ENCODE measurements at regions not wholly inside any gene's neighbourhood (a gene's known extent, or its start where the extent isn't known, plus 50 kb on each side); places are given as distances from the start of the nearest gene placed in this dataset.
"Not testable (repeated sequence)": the region's sequence is repeated elsewhere in the genome, so short reads cannot be mapped to it uniquely, and the experiment has no call there.

DNA sequence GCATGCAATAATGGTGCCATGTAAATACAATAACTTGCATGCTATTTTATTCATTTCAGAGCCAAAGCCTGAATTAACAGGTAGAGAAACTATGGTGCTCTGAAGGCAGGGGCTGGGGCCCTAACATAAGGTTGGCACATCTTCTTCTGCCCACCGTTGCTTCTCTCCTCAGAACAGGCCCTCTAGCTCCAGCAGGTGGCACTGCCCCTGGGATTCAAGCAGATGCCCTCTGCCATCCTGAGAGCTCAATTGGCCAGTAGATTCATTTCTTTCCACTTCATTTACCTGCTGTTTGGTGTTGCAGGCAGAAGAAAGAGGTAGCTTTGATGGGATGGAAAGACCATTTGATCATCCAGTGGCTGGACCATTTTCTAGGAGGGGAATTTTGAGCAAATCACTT lies 130.5 kb downstream of the FOXB1 start:
- no peak for DNase-seq (ENCODE audit: low read depth, low spot score)

GRCh38 chr15:60135961-60136360 lies 131.8 kb downstream of the FOXB1 start:
- DNase-seq (ENCODE audit: low read depth, low spot score): no peak

- no peak for DNase-seq (ENCODE audit: low read depth, low spot score)
Measured at GRCh38 chr15:60137711-60138396, 133.7 kb downstream of the FOXB1 start.

GRCh38 chr15:60138397-60138968 lies 134.4 kb downstream of the FOXB1 start:
- DNase-seq (ENCODE audit: low read depth, low spot score): no peak

DNA sequence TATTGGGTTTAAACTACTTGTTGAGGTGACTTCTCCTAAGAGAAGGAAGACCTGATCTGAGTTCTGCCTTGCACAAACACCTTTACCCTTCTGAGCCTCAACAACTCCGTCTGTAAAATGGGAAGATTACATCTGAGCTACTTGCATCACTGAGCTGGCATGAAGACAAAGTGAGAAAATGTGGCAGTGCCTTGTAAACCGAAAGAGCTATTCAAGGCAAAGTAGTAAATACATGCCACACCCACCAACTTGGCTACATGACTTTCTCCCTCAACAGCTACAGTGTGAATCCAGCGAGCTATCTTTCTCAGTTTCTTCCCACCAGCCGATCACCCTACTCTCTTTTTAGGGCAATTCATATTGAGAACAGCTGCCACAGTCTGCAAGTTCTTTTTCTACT lies 148.3 kb downstream of the FOXB1 start:
- no peak for DNase-seq (ENCODE audit: low read depth, low spot score)

DNA sequence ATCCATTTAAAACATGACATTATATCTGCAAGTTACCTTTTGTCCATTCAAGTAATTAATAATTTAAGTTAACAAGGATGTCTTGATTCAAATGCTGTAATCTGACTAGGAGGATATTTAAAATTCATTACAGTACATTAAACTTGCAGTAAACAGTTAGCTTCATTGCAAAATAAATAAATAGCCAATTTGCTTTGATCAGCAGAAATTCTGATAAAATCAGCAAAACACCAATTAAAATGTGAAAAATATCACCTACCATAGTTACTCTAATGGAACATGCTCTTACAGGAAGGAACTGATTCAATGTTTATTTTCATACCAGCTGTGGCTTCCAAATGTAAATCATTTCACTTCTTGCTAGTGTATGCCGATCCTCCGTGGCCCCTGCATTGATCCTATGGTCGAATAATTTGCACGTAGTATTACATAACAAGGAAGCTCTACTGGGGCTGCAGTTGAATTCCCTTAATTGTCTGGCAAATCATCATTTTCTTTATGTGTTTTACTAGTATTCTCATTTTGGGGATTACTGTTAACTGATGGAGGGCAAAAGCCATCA lies 150.7 kb downstream of the FOXB1 start:
- no peak for DNase-seq (ENCODE audit: low read depth, low spot score)

DNA sequence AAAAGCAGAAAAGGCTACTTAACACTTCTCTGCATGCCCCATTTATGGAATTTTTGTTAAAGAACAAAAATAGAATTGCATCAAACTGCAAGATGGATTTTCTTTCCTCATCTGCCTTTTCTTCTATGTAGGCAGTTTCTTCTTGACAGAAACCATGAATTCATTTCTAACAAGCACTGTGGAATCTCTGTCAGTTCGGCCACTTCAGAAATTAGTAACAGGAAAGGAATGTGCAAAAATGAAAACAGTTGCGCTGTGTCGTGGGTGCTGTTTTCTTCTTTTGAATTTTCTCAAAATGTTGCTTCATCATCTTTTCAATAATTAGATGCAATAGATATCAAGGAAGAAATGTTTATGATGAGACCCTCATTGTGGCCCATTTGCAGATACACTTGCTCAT lies 151.6 kb downstream of the FOXB1 start:
- DNase-seq (ENCODE audit: low read depth, low spot score): no peak

GRCh38 chr15:60160909-60161308 lies 156.8 kb downstream of the FOXB1 start:
- no peak for DNase-seq (ENCODE audit: low read depth, low spot score)

- no peak for DNase-seq (ENCODE audit: low read depth, low spot score)
Measured at GRCh38 chr15:60161704-60162103, 157.6 kb downstream of the FOXB1 start.

GRCh38 chr15:60162251-60162967 lies 158.3 kb downstream of the FOXB1 start:
- DNase-seq (ENCODE audit: low read depth, low spot score): no peak

- DNase-seq (ENCODE audit: low read depth, low spot score): no peak
Measured at GRCh38 chr15:60162968-60163355, 158.9 kb downstream of the FOXB1 start.

- no peak for DNase-seq (ENCODE audit: low read depth, low spot score)
Measured at GRCh38 chr15:60165111-60165510, 161.0 kb downstream of the FOXB1 start.

GRCh38 chr15:60172143-60172542 lies 168.0 kb downstream of the FOXB1 start:
- DNase-seq (ENCODE audit: low read depth, low spot score): no peak

- DNase-seq (ENCODE audit: low read depth, low spot score): peak; percentile 9
Measured at GRCh38 chr15:60179786-60180391, 175.8 kb downstream of the FOXB1 start.

DNA sequence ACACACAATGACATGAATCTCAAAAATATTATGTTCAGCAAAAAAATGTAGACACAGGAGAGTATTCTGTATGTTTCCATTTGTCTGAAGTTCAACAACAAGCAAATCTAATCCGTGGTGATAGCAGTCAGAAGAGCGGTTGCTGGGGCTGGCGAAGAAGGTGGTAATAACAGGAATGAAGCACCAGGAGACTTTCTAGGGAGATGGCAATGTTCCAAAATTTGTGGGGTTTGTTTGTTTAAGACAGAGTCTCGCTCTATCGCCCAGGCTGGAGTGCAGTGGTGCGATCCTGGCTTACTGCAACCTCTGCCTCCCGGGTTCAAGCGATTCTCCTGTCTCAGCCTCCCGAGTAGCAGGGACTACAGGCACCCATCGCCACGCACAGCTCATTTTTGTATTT lies 177.8 kb downstream of the FOXB1 start:
- not testable (repeated sequence) for DNase-seq (ENCODE audit: low read depth, low spot score)

DNA sequence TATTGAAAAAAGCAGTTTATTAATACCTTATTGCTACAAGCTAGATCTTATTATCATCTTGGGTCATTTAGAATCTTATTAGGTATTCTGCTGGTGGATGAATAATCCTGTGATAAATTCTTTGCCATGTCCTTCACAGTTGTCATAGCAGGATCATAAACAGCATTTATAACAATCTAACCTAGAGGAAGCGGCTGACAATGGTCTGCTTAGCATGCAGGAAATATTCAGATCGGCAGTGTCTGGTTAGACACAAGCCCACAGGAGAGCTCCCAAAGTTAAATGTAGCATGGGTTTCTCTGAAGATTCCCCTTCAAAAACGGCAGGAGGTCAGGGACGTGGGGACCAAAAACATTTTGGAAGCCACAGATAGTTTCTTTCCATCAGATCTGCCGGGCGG lies 179.3 kb downstream of the FOXB1 start:
- DNase-seq (ENCODE audit: low read depth, low spot score): no peak

GRCh38 chr15:60184579-60184978 lies 180.5 kb downstream of the FOXB1 start:
- DNase-seq (ENCODE audit: low read depth, low spot score): no peak

DNA sequence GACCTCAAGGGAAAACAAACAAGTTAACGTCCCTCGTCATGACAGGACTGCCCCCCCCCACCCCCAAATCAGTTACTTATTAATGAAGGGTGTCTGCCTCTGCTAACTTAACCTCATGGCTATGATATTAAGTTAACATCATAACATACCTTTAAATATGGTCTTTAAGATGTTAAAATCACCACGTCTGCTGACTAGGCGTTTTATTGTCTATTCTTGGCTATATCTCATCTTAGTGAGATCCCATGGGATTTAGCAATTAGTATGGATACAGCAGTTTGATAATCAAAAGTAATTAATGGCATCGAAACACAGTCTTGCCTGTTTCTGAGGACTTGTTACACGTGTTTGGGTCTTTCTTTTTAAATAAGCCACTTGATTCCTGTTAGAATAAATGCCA lies 186.9 kb downstream of the FOXB1 start:
- DNase-seq (ENCODE audit: low read depth, low spot score): no peak

- DNase-seq (ENCODE audit: low read depth, low spot score): no peak
Measured at GRCh38 chr15:60191821-60192220, 187.7 kb downstream of the FOXB1 start.

DNA sequence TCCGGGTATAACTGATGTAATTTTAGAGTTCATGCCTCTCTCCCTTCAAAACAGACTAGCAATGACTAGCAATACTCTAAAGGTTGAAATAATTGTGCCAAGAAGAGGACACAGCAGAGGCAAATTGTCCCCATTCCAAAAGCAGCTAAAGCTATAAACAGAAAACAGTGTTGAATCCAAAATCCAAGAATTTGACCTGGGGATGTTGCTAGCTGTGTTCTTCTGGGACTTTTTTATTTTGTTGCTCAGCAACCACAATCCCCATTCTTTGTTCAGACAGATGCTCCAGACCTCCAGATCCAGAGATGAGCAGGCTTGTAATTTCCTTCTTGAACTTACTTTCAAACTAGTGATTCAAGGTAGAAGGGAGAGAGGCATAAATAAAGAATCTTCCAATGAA lies 191.5 kb downstream of the FOXB1 start:
- no peak for DNase-seq (ENCODE audit: low read depth, low spot score)

- no peak for DNase-seq (ENCODE audit: low read depth, low spot score)
Measured at GRCh38 chr15:60204131-60204885, 193.5 kb downstream of the ANXA2 start.

DNA sequence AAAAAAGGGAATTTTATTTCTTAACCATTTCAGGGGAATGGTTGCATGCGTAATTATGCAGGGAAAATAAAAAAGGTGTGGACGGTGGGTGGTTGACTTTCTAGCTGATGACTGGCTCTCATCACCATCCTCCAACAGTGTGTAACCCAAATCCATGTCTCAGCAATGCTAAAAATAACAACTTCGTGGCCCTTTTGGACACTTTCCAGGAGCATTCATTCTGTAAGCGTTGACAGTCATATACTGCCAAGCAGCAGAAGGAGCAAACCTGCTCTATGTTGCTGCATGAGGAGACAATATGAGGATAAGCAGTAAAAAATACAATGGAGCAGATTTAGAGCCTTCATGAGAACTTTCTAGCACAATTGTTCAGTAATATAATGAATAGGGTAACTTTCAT lies 189.1 kb downstream of the ANXA2 start:
- no peak for DNase-seq (ENCODE audit: low read depth, low spot score)

All from activated CD4-positive, CD25-positive, alpha-beta regulatory T cell treated with anti-CD3 and anti-CD28 coated beads, Interleukin-2, amount 50 U/mL, for 16 hours (primary cell).